KBM-7 (cell line): ENCODE measurements at regions not wholly inside any gene's neighbourhood (a gene's known extent, or its start where the extent isn't known, plus 50 kb on each side); places are given as distances from the start of the nearest gene placed in this dataset.
"Not testable (repeated sequence)": the region's sequence is repeated elsewhere in the genome, so short reads cannot be mapped to it uniquely, and the experiment has no call there.

Experiments
- DNase-seq: peaks from one replicate; pipeline ENCODE4 v3.0.0-alpha.2; 2015
- in situ Hi-C: fragments of 300-500 bp; cut with MboI; formaldehyde crosslinking; loops from 2 replicates; pipeline ENCODE4 v1.14.3; 2020; ENCODE audit warnings: low sequenced_read_pairs, low pct_unique_long_range_greater_than_20kb, mixed read lengths

DNA sequence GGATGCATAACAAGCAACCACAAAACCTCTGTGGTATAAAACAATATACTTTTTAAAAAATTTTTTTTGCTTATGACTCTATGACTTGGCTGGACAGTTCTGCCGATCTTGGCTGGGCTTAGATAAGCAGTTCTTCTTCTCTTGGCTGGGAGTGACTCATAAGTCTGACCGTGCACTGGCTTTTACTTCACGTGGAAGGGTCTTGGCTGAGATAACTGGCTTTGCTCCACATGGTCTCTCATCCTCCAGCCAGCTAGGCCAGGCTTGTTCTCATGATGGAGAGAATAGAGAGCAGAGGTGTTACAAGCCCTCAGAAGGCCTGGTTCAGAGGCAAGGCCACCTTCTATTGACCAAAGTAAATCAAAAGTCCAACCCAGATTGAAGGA, 178.9 kb upstream of the SERPINE2 start:
- in situ Hi-C loops: no loop called here
- no peak for DNase-seq

DNA sequence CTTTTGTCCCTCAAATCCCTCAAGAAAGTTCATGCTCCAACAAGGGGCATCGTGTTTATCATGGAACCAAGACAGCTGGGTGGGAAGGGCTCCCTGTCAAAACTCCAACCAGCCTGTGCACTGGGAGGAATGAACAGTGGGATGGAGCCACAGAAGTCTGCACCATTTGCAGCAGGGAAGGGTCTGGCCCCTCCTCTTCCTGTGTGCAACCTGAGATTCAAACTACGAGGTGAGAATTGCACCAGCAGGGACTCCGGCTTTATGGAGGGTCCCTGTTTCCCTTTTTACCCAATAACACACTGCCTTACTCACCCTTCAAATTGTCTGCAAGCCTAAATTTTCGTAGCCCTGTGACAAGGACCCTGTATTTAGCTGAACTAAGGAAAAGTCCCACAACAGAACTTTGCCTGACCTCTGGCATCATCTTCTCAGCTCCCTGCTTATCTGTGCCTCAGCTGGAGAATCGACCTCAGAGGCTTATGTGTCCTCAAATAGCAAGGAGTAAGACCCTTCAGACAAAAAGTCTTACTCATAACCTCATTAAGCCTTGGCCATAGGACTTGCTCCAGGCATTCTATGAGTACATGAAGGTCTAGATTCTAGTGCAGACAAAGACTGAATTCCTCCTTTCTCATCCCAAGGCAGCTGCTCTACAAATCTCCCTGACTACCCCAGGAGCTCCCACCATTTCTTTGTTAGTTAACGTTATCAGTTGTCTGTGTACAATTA, 178.3 kb upstream of the SERPINE2 start:
- in situ Hi-C loops: no loop called here
- no peak for DNase-seq

DNA sequence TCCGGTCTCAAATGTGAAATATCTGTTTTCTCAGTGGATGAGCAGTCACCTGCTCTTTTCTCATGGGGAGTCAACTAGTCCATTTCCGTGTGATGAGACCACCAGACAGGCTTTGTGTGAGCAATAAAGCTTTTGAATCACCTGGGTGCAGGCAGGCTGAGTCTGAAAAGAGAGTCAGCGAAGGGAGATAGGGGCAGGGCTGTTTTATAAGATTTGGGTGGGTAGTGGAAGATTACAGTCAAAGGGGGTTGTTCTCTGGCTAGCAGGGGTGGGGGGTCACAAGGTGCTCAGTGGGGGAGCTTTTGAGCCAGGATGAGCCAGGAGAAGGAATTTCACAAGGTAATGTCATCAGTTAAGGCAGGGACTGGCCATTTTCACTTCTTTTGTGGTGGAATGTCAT, 176.5 kb upstream of the SERPINE2 start:
- DNase-seq, in situ Hi-C loops: not testable (repeated sequence)

DNA sequence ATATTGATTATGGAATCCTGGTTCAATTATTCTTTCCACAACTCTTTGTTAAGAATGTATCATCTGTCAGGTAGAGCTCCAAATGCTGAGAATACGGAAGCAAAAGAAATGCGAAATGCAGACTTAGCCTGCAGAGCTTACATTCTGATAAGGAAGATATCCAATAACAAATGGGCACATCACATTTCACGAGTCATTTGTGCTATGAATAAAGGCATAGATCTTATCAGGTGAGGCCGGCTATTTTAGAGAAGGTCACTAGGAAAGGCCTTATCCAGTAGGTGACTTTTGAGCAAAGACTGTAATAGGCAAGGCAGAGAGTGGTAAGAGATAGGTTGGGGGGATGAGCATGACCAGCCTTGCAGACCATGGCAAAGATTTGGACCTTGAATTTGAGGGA, 174.3 kb upstream of the SERPINE2 start:
- in situ Hi-C loops: no loop called here
- DNase-seq: no peak

DNA sequence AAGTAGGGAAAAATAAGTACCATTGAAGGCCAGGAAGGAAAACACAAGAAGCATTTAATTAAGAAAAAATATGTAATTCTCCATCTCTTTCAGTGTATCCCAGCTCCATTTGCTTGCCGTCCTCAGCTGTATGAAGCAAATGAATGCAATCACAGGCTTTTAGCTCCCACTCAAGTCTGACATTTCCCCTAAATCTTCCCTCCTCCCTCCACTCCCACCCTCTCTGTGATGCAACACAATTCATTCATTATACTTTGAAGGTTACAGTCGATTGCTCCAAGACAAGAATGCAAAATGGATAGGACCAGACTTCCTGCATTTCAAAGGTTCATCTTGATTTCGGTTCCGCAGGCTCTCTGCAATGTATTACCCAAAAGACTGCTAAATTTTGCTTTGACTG, 172.7 kb upstream of the SERPINE2 start:
- no peak for DNase-seq
- in situ Hi-C loops: no loop called here

DNA sequence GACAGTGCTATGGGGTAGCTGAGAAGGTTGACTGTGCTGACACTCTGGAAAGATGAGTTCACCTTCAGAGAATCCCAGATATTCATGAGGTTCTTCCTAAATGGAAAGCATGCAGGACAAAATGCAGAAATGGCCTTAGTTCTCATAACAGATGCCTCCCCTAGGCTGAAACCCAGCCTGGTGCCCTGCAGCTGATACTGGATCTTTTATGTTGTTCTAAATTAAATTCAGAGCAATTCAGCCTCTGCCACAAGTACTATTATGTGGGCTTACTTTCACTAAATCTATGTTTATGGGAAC, 172.0 kb upstream of the SERPINE2 start:
- in situ Hi-C loops: no loop called here
- DNase-seq: no peak

DNA sequence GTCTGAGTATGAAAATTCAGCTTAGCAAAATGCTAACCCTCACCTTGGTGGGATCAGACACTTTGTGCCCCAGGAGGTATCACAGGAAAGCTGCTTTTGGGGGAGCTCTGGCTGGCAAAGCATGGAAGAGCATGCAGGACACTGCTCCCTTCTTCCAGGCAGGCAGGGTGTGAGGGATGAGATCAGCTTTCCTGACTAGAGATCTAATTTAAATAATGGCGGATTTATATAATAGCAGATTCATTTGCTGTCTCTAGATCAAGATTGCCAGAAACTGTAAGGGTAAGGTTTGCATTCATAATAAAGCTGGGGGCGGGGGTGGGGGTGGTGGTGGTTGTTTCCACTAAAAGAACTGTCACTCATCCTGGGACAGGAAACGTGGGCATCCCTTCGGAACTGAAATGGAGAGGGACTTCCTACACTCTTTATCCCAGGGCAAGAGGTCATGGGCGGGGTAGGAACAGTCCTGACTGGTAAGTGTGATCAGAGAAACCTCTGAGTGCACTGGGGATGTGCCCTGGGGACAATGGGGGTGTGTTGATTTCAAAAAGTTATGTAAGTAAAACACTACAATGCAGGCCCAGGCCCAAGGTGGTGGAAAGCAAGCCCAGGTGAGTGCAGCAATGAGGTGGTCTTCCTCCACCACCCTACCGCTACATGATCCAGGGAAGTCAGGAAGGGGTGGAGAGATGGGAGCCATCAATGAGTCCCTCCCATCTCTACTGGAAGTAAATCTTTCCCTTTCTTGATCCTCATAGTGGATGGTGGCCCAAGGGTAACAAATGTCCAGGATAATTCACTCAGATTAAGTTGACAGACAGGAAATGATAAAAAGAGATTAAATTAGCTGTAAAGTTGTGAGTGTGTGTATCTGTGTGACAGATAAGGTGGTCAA, 171.4 kb upstream of the SERPINE2 start:
- in situ Hi-C loops: no loop called here
- no peak for DNase-seq

DNA sequence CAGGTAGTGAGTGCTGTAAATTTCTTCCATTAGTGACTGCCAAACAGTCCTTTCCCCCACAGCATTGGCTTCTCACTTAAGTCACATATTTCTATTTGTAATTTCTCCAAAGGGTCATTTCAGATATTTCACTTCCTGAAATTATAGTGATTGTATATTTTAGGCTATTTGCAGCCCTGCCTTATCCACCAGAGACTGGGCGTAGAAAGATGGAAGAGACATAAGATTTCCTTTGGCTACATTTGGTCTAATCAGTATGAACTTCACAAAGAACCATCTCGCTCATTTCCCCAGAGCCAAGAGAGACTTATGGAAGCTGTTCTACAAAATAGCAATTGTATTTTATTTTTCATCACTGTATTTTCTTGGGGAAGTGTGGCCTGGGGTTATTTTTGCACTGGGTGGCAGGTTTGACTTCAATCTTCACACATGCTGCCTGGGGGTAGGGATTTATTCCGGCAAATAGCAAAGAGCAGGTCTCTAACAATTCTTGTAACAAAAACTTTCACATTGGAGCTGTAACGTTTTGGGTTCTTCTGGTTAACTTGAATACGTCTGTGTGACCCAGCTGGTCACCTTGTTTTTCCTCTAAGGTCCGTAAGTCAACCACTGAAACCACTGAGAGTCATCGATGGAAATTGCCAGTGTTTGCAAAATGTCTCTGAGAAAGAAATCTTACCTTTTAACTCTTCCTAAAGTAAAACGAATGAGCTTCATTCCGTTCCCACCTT, 170.6 kb upstream of the SERPINE2 start:
- in situ Hi-C loops: no loop called here
- no peak for DNase-seq

DNA sequence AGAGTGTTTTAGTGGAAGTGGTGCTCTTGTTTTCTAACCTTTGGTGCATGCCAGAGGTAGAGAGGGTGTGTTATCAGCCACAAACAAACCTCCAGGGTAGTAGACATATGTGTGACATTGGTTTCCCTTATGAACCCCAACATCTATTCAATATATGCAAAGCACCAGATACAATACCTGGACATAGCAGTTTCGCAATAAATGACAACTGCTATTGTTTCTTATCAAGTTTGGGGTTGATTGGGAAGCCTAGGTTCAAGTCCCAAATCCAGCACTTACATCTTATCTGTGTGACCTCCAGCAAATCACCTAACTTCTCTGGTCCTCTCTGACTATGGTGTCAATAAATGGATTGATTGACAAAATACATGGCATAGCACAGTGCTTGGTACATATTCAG, 169.4 kb upstream of the SERPINE2 start:
- DNase-seq: no peak
- in situ Hi-C loops: no loop called here

DNA sequence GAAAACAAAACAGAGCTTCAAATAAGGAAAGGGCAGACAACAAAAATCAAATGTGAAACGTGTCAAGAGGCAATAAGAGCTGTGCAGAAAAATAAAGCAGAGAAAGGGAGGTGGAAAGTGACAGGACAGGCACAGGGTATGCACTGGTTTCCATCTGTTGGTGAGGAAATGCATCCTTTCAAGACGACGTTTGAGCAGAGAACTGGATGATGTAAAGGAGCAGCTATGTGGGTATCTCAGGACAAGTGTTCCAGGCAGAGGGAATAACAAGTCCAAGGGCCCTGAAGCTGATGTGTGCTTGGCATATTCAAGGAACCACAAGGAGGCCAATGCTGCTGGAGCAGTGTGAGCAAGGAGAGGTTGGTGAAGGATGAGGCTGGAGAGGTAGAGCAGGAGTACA, 168.9 kb upstream of the SERPINE2 start:
- in situ Hi-C loops: no loop called here
- DNase-seq: no peak

DNA sequence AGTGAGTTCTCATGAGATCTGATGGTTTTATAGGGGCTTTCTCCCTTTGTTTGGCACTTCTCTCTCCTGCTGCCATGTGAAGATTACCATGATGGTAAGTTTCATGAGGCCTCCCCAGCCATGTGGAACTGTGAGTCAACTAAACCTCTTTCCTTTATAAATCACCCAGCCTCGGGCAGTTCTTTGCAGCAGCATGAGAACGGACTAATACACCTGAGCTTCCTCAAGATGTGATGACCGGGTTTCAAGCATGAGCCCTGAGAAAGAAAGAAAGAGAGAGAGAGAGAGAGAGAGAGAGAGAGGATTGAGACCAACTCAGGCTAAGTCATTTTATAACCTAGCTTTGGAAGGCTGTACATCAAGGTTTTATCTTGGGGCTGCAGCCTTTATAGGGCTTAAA, 167.7 kb upstream of the SERPINE2 start:
- in situ Hi-C loops: no loop called here
- no peak for DNase-seq

DNA sequence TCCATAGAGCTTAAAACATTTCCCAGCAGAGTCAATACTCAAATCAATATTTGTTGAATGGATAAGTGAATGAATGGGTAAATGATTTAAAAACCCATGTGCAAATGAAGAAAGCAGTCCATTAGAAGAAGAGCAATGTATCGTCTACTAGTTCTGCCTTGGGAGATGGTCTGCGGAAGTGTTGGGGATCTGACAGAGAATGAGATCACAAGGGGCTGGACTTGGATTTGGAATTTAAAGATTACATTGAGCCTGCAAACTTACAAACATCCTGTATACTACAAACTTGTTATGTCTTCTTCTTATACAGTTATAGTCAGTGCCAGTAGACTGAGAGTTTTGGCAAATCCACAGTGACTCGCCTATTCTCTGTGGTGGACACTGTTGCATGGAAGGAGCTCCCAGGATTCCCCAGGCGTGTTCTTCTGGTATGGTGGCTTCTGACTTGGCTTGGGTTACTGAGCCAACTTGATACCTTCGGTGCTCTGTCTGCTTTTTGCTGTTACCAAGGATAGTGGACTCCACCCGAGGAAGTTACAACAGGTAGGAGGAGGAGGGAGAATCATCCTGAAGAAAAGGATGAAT, 163.3 kb upstream of the SERPINE2 start:
- in situ Hi-C loops: no loop called here
- DNase-seq: no peak

DNA sequence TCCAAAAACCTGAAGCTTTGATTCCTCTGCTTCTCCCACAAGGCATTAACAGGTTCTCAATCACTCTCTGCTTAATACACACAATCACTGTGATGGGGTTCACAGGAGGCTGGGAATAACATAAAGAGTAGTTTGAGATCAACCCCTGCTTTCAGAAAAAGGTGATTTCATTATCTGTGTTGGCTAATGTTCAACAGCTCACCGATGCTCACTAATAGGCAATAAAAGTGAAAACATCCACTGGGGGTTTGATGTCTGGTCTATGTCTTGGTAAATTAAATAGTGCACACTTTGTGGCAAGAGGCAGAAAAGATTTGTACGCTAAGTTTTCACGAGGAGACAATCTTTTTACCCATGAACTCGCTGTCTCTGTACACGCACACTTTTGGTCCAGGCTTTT, 159.3 kb upstream of the SERPINE2 start:
- in situ Hi-C loops: no loop called here
- no peak for DNase-seq

DNA sequence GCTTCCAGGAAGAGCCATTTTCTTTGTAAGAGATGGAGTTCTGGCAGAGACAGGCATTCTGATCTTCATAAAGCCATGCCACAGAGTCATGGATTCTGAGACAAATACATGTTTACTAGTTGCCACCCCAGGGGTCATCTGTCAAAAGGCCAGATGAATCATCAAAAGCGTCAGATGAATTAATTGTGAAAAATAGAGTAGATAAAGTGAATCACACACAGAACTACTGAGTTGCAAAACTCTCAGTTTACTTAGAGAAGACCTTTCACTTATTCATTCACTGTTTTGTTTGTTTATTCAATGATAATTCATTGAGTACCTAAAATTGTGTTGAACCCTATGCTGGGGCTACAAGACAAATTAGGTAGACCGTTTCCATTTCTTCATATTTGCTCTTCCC, 157.7 kb upstream of the SERPINE2 start:
- no peak for DNase-seq
- in situ Hi-C loops: no loop called here

DNA sequence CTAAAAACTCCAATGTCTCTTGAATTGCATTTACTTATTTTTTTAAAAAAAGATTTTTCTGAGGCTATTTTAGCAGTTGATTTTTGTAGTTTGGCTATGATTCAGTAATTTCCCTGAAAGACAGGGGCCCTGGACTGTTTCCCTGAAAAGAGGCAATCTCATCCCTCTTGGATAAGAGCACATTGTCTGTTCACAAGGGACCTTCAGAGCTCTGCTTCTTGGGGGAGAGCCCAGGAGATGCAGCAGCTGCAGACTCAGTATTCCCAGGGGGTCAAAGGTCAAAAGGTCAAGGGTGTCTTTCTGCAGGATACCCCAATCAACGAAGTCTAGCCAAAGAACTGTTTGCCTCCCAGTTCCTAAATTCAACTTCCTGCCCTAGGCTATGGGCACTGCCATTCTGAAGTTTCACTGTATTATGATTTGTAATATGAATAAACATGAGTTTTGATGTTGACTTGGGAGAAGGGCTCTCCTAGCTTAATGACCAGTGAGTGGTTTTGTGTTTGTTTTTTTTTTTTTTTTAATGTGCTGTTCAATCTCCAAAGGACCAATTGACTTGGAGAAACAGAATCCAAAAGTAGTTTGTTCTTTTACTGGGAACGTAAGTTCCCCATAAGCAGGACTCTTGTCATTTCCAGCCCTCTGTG, 157.0 kb upstream of the SERPINE2 start:
- DNase-seq: no peak
- in situ Hi-C loops: no loop called here

DNA sequence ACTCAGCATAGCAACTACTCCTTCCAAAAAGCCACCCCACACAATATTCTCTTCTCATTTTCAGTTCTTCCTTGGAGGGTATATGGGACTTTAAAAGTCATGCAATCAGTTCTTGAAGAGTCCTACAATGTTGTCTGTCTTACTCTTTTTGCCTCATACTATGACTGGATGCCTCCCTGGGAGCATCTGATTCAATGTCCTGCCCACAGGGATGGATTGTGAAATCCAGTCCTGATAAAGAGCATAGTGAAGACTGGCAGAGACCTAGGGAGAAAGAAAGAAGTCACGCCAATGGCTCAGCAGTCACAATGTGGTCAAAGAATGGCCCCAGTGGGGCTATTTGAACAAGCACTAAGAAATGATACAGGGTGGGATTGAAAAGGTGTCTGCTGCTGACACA, 155.1 kb upstream of the SERPINE2 start:
- in situ Hi-C loops: no loop called here
- DNase-seq: no peak

DNA sequence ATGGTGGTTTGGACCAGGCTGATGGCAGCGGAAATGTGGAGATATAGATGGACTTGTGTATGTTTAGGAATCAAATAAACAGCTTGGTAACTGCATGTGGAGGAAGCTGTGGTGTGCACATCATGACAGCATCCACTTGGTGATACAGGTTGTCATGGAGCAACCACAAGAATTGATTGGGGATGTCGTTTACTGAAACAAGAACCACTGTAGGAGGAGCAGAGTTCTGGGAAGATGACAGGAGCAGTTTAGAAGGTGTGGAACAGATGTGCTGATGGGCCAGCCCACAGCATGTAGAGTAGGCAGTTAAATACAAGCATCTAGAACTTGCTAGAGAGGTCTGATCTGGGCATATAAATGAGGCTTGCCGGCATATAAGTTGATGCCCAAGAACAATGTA, 152.4 kb upstream of the SERPINE2 start:
- in situ Hi-C loops: no loop called here
- DNase-seq: no peak

DNA sequence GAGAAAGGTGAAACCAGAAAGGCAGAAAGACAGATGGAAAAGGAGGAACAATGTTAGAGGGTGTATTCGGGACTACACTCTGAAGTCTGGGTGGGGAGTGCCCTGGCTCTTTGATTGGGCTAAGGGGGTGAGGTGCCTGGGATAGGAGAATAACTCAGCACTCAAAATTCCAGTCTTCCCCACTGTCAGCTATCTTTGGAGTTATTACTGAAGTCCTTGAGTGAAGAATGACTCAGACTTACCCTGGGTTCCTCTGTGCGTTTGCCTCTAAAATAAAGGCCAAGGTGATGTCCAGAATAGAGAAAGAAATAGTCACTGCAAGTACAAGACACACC, 151.8 kb upstream of the SERPINE2 start:
- in situ Hi-C loops: no loop called here
- DNase-seq: no peak

DNA sequence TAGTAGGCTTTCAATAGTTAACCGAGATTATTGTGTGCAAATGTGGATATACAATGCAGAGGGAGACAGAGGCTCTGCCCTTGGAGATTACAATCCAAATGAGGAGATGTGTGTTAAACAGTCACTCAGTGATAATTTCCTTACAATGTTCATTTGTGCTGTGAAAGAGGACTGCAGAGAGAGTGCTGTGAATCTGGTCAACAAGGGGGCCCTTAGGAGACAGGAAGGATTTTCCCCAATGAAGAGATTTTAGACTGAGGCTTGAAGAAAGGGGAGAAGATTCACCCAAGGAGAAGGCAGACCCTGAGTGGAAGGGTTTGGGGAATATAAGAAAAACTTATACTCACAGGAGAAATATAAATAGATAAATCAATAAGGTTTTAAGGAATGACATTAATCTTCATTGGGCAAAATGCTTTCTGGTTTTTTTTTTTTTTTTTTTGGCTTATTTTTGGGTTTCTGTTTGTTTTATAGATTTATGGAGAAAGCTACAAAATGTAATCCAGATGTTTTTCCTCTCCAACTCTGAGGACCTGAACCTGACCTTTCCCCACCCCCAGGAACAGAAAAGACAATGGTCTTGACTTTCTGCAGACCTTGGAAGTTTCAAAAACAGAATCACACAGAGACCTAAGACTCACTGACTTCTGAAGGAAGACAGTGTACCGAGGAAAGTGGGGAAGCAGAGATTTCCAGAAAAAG, 151.3 kb upstream of the SERPINE2 start:
- no peak for DNase-seq
- in situ Hi-C loops: no loop called here
